HFFc6 (cell line): ENCODE measurements at regions not wholly inside any gene's neighbourhood (a gene's known extent, or its start where the extent isn't known, plus 50 kb on each side); places are given as distances from the start of the nearest gene placed in this dataset.
A peak's percentile ranks its signal among the peaks of the same experiment; 100 is the strongest.
"Not testable (repeated sequence)": the region's sequence is repeated elsewhere in the genome, so short reads cannot be mapped to it uniquely, and the experiment has no call there.

Experiments used
- DNase-seq: peaks from one replicate; pipeline ENCODE4 v3.0.0-alpha.2; 2018
- H3K27ac Mint-ChIP-seq: 2 replicates; pipeline ENCODE4 v1.8.0; 2020; ENCODE audit warnings: mild to moderate bottlenecking, mixed read lengths
- H3K27me3 Mint-ChIP-seq: 2 replicates; pipeline ENCODE4 v1.8.0; 2021; ENCODE audit warnings: mild to moderate bottlenecking, moderate library complexity, mixed read lengths; ENCODE audit not compliant: insufficient read depth
- H3K36me3 Mint-ChIP-seq: 2 replicates; pipeline ENCODE4 v1.8.0; 2021; ENCODE audit warnings: low read depth, mixed read lengths
- H3K4me1 Mint-ChIP-seq: 2 replicates; pipeline ENCODE4 v1.8.0; 2020; ENCODE audit warnings: low read depth, mixed read lengths
- H3K4me3 Mint-ChIP-seq: 2 replicates; pipeline ENCODE4 v1.8.0; 2020; ENCODE audit warnings: mild to moderate bottlenecking, moderate library complexity, mixed read lengths
- H3K9me3 Mint-ChIP-seq: 2 replicates; pipeline ENCODE4 v1.8.0; 2020; ENCODE audit warnings: mild to moderate bottlenecking, mixed read lengths
- CTCF ChIP-seq: fragments of 200-600 bp; sonication (generic); IDR thresholded peaks from 2 replicates; pipeline ENCODE4 v1.5.0; 2021; ENCODE audit warnings: antibody characterized with exemption, mild to moderate bottlenecking

DNA sequence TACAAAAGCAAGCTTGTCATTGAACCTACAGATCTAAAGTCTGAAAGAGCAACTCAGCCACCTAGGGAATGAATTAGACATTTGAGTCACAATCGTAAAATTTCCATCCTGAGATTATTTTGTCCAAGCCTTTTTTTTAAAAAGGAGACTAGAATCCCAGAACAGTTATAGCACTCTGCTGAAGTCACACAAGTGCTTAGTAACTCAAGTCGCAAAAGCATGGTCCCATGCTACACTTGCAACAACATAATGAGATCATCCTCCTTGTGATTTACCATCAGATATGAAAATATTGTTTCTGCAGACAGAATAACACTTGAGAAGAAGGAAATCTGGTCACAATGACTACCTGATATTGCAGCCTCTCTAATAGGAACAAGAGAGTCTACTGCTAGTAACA lies 106.7 kb downstream of the ZIC4 start:
- DNase-seq: peak; percentile 57
- Mint-ChIP-seq H3K9me3 (no peaks in the 10 kb centered on the region), H3K27ac (peak overlapping the region; percentile 96), H3K4me3 (peak overlapping the region; percentile 52; the same call in 1 of the 2 replicates), H3K4me1 (peaks cover 43% of the 10 kb centered on the region), H3K36me3 (peaks cover 6% of the 10 kb centered on the region; the same call in 1 of the 2 replicates), H3K27me3 (no peaks in the 10 kb centered on the region)
- TF ChIP-seq CTCF: no peak

DNA sequence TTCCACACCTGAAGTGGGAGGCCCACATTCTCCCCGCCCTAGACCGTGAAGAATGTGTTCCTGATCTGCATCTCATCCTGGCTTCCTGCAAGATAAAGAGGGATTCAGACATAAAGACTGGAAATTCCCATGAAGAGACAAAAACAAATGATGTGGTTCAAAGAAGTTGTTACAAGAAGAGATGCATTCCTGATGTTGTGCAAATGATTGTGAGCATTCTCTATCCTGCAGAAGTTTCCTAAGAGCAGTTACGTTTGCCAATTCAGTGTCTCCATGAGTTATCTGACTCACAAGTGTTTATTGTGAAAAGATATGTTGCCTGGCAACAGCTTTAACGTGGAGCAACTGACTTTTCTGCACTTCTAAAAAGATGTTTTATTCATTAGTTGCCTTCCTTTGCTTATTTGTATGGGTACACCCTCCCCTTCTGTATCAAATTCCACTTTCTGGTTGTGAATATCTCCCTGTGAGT lies 107.8 kb downstream of the ZIC4 start:
- Mint-ChIP-seq H3K9me3 (no peaks in the 10 kb centered on the region), H3K36me3 (peaks cover 5% of the 10 kb centered on the region; the same call in 1 of the 2 replicates), H3K4me1 (peaks cover 43% of the 10 kb centered on the region), H3K27me3 (no peaks in the 10 kb centered on the region), H3K4me3 (peak overlapping the region; percentile 81), H3K27ac (peak overlapping the region; percentile 96)
- TF ChIP-seq CTCF: no peak
- DNase-seq: peak; percentile 99

GRCh38 chr3:147297761-147298350 lies 108.5 kb downstream of the ZIC4 start:
- Mint-ChIP-seq H3K4me3 (peak overlapping the region; percentile 81), H3K27me3 (no peaks in the 10 kb centered on the region), H3K9me3 (no peaks in the 10 kb centered on the region), H3K27ac (peak overlapping the region; percentile 96), H3K4me1 (peaks cover 39% of the 10 kb centered on the region), H3K36me3 (no peaks in the 10 kb centered on the region)
- no peak for DNase-seq
- TF ChIP-seq CTCF: no peak

GRCh38 chr3:147287370-147287769 lies 119.0 kb downstream of the ZIC4 start:
- DNase-seq, H3K4me3 Mint-ChIP-seq, H3K36me3 Mint-ChIP-seq, H3K27ac Mint-ChIP-seq, H3K9me3 Mint-ChIP-seq, H3K4me1 Mint-ChIP-seq, H3K27me3 Mint-ChIP-seq: not testable (repeated sequence)

DNA sequence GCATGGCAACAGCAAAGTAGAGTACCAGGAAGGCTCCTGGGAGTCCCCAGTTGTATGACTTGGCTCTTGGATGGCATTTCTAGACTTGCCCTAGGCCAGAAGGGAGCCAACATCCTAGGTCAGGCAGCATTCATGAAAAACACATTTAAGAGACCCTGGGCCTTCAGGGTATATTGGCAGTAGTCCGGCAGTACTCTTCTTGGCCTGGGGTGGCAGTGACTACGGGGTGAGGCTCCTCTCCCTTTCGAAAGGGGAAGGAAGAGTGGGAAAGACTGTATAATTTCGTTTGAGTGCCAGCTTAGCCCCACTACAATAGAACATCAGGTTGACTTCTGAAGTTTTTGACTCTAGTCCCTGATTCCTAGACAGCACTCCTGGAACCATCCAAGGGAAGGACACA lies 136.4 kb downstream of the ZIC4 start:
- Mint-ChIP-seq H3K4me1 (peaks cover 6% of the 10 kb centered on the region), H3K9me3 (peaks cover 12% of the 10 kb centered on the region), H3K4me3 (no peak overlapping the region), H3K27ac (no peak overlapping the region), H3K36me3 (no peaks in the 10 kb centered on the region), H3K27me3 (peaks cover 1% of the 10 kb centered on the region)
- no peak for DNase-seq
- no peak for TF ChIP-seq CTCF

- Mint-ChIP-seq H3K27ac (no peak overlapping the region), H3K36me3 (no peaks in the 10 kb centered on the region), H3K4me1 (peaks cover 14% of the 10 kb centered on the region), H3K27me3 (peaks cover 1% of the 10 kb centered on the region; the same call in 1 of the 2 replicates), H3K4me3 (no peak overlapping the region), H3K9me3 (peaks cover 5% of the 10 kb centered on the region; the same call in 1 of the 2 replicates)
- TF ChIP-seq CTCF: no peak
- peak; percentile 35 for DNase-seq
These were observed 138.9 kb downstream of the ZIC4 start for GRCh38 chr3:147267434-147267833.
